HCT116 (cell line): ENCODE measurements at regions not wholly inside any gene's neighbourhood (a gene's known extent, or its start where the extent isn't known, plus 50 kb on each side); places are given as distances from the start of the nearest gene placed in this dataset.

ENCODE experiments used
- ATAC-seq: fragments of 200-7000 bp; cut with Tn5 transposase; 2 replicates; pipeline ENCODE4 v1.9.1; 2020; ENCODE audit warnings: mild to moderate bottlenecking, moderate library complexity
- BruUV-seq: library from RNA; stranded (reverse); fragments of 400-500 nt; replicated peaks from 2 replicates; lab custom pipeline; 2021; lab: Mats Ljungman, UMichigan
- CTCF ChIA-PET: fragments of 300-600 bp; sonication (Branson Sonifier 250); formaldehyde crosslinking; loops from one replicate; lab custom pipeline; 2021; ENCODE audit warnings: antibody characterized with exemption; lab: Charles Lee
- POLR2A ChIA-PET: fragments of 300-600, 350-600 bp; sonication (Branson Sonifier 250); formaldehyde crosslinking; loops from one replicate; lab custom pipeline; 2021; ENCODE audit warnings: antibody characterized with exemption; lab: Charles Lee
- RAD21 ChIA-PET, 2 experiments: fragments of 300-600 bp; sonication (Branson Sonifier 250); formaldehyde crosslinking; loops; one replicate each; lab custom pipeline; 2023; ENCODE audit warnings: low total read pairs in 2 of 2; ENCODE audit not compliant: uncharacterized antibody in 2 of 2, unreplicated experiment in 2 of 2, low non-redundant PET in 1 of 2; lab: Charles Lee
- DNase-seq: peaks from one replicate; pipeline ENCODE4 v3.0.0-alpha.2; 2010; ENCODE audit warnings: low read depth, low spot score
- H2AFZ ChIP-seq: fragments of 200-600 bp; shearing (Covaris generic), sonication (generic); 2 replicates; pipeline ENCODE4 v1.6.1; 2017; ENCODE audit warnings: low read depth, mixed run types, mixed read lengths, antibody characterized with exemption, low read length; ENCODE audit not compliant: poor library complexity, severe bottlenecking
- H3K27ac ChIP-seq: 2 replicates; pipeline ENCODE4 v1.5.1; 2012; ENCODE audit warnings: low read depth, low read length
- H3K27me3 ChIP-seq: fragments of 200-600 bp; sonication (generic); 2 replicates; pipeline ENCODE4 v1.6.1; 2016; ENCODE audit warnings: mixed run types, low read length, mixed read lengths; ENCODE audit not compliant: insufficient read depth
- H3K36me3 ChIP-seq, 2 experiments: fragments of 200-500 bp in 1 of 2; fragments of 200-600 bp in 1 of 2; sonication (Bioruptor generic) in 1 of 2; sonication (generic) in 1 of 2; 2 replicates each; pipeline versions ENCODE4 v1.5.1 to v1.6.1; 2014 to 2016; ENCODE audit warnings: low read length in 2 of 2, inconsistent platforms in 1 of 2, mixed read lengths in 1 of 2, mixed run types in 1 of 2; ENCODE audit not compliant: insufficient read depth in 2 of 2, control insufficient read depth in 1 of 2
- H3K4me1 ChIP-seq, 2 experiments: fragments of 200-600 bp in 1 of 2; sonication (generic) in 1 of 2; 2 replicates each; pipeline versions ENCODE4 v1.5.1 to v1.6.1; 2012 to 2017; ENCODE audit warnings: low read length in 2 of 2, inconsistent platforms in 1 of 2, mild to moderate bottlenecking in 1 of 2, mixed read lengths in 1 of 2, mixed run types in 1 of 2, moderate library complexity in 1 of 2; ENCODE audit not compliant: insufficient read depth in 2 of 2, control insufficient read depth in 1 of 2
- H3K4me2 ChIP-seq: fragments of 200-600 bp; sonication (generic); 2 replicates; pipeline ENCODE4 v1.6.1; 2017; ENCODE audit warnings: mixed run types, low read length, mixed read lengths
- H3K4me3 ChIP-seq, 2 experiments: fragments of 200-600 bp in 1 of 2; sonication (generic) in 1 of 2; replicated peaks in 1 of 2; 2 replicates each; pipeline ENCODE4 v1.5.1; 2011 to 2016; ENCODE audit warnings: low read length in 2 of 2, control low read depth in 1 of 2, low read depth in 1 of 2, mild to moderate bottlenecking in 1 of 2, mixed read lengths in 1 of 2, mixed run types in 1 of 2
- H3K79me2 ChIP-seq: fragments of 200-600 bp; sonication (generic); 2 replicates; pipeline ENCODE4 v1.6.1; 2017; ENCODE audit warnings: mild to moderate bottlenecking, mixed run types, low read length, moderate library complexity, mixed read lengths; ENCODE audit not compliant: insufficient read depth
- H3K9ac ChIP-seq: fragments of 200-600 bp; sonication (generic); 2 replicates; pipeline ENCODE4 v1.6.1; 2016; ENCODE audit warnings: low read length, mixed read lengths
- H3K9me2 ChIP-seq: fragments of 200-600 bp; sonication (generic), shearing (Covaris generic); 2 replicates; pipeline ENCODE4 v1.6.1; 2017; ENCODE audit warnings: mixed run types, mild to moderate bottlenecking, moderate library complexity; ENCODE audit not compliant: insufficient read depth
- H3K9me3 ChIP-seq, 2 experiments: fragments of 200-500 bp in 1 of 2; fragments of 200-600 bp in 1 of 2; sonication (Bioruptor generic) in 1 of 2; sonication (generic) in 1 of 2; 2 replicates each; pipeline ENCODE4 v1.6.1; 2014 to 2017; ENCODE audit warnings: low read length in 2 of 2, mixed read lengths in 2 of 2, inconsistent platforms in 1 of 2, low read depth in 1 of 2, mild to moderate bottlenecking in 1 of 2, mixed run types in 1 of 2, moderate library complexity in 1 of 2; ENCODE audit not compliant: control insufficient read depth in 1 of 2, insufficient read depth in 1 of 2
- H4K20me1 ChIP-seq: fragments of 200-600 bp; sonication (generic), shearing (Covaris generic); 2 replicates; pipeline ENCODE4 v1.6.1; 2017; ENCODE audit warnings: mixed run types, mild to moderate bottlenecking, moderate library complexity; ENCODE audit not compliant: insufficient read depth
- ATF3 ChIP-seq: IDR thresholded peaks from 2 replicates; pipeline ENCODE4 v1.6.1; 2012
- CBX3 ChIP-seq: IDR thresholded peaks from 2 replicates; pipeline ENCODE4 v1.6.1; 2012; ENCODE audit warnings: low read depth
- CEBPB ChIP-seq: IDR thresholded peaks from 2 replicates; pipeline ENCODE4 v1.6.1; 2012; ENCODE audit warnings: low read depth
- CTCF ChIP-seq, 3 experiments: fragments of 200-600 bp in 1 of 3; sonication (generic) in 1 of 3; IDR thresholded peaks in 2 of 3; conservative IDR thresholded peaks in 1 of 3; 2 replicates each; pipeline ENCODE4 v1.5.1; 2012 to 2017; ENCODE audit warnings: low read depth in 2 of 3, low read length in 2 of 3, antibody characterized with exemption in 1 of 3, borderline replicate concordance in 1 of 3, control low read depth in 1 of 3, mild to moderate bottlenecking in 1 of 3, mixed read lengths in 1 of 3, mixed run types in 1 of 3, moderate library complexity in 1 of 3; ENCODE audit not compliant: insufficient read depth in 1 of 3
- EGR1 ChIP-seq: IDR thresholded peaks from 2 replicates; pipeline ENCODE4 v1.6.1; 2012; ENCODE audit warnings: low read depth
- ELF1 ChIP-seq: IDR thresholded peaks from 2 replicates; pipeline ENCODE4 v1.6.1; 2012; ENCODE audit warnings: low read depth, borderline replicate concordance
- EZH2 ChIP-seq: fragments of 200-600 bp; sonication (generic); IDR thresholded peaks from 2 replicates; pipeline ENCODE4 v1.6.1; 2017; ENCODE audit warnings: antibody characterized with exemption, mixed run types
- FOSL1 ChIP-seq: IDR thresholded peaks from 2 replicates; pipeline ENCODE4 v1.6.1; 2012; ENCODE audit warnings: low read depth
- JUND ChIP-seq: IDR thresholded peaks from 2 replicates; pipeline ENCODE4 v1.6.1; 2012
- MAX ChIP-seq: IDR thresholded peaks from 2 replicates; pipeline ENCODE4 v1.6.1; 2012
- POLR2A ChIP-seq: IDR thresholded peaks from 2 replicates; pipeline ENCODE4 v1.7.0; 2011; ENCODE audit warnings: borderline replicate concordance; ENCODE audit not compliant: insufficient read depth, insufficient read length; ENCODE audit errors: extremely low read depth
- POLR2AphosphoS5 ChIP-seq: IDR thresholded peaks from 2 replicates; pipeline ENCODE4 v1.6.1; 2011; ENCODE audit warnings: mild to moderate bottlenecking, low read depth, low read length, moderate library complexity
- RAD21 ChIP-seq: IDR thresholded peaks from 2 replicates; pipeline ENCODE4 v1.6.1; 2012; ENCODE audit warnings: low read depth, mild to moderate bottlenecking
- REST ChIP-seq: IDR thresholded peaks from 2 replicates; pipeline ENCODE4 v1.6.1; 2012; ENCODE audit warnings: low read depth
- SIN3A ChIP-seq: IDR thresholded peaks from 2 replicates; pipeline ENCODE4 v1.6.1; 2012; ENCODE audit warnings: low read depth
- SP1 ChIP-seq: IDR thresholded peaks from 2 replicates; pipeline ENCODE4 v1.6.1; 2012; ENCODE audit warnings: low read depth
- TCF7L2 ChIP-seq: IDR thresholded peaks from 2 replicates; pipeline ENCODE4 v1.7.0; 2011; ENCODE audit warnings: borderline replicate concordance, inconsistent platforms; ENCODE audit not compliant: insufficient read depth, insufficient read length; ENCODE audit errors: extremely low read depth
- YY1 ChIP-seq: IDR thresholded peaks from 2 replicates; pipeline ENCODE4 v1.6.1; 2011; ENCODE audit warnings: low read length, low read depth, moderate library complexity, mild to moderate bottlenecking; ENCODE audit not compliant: insufficient replicate concordance; ENCODE audit errors: extremely low read depth
- ZBTB33 ChIP-seq: IDR thresholded peaks from 2 replicates; pipeline ENCODE4 v1.6.1; 2011; ENCODE audit warnings: mild to moderate bottlenecking, low read length, moderate library complexity; ENCODE audit not compliant: insufficient replicate concordance; ENCODE audit errors: extremely low read depth
- ZFX ChIP-seq: fragments of 450-650 bp; IDR thresholded peaks from 2 replicates; pipeline ENCODE4 v1.6.1; 2017
- intact Hi-C: fragments of 100-400 bp; cut with micrococcal nuclease; formaldehyde crosslinking; loops from 2 replicates; pipeline ENCODE4 v1.10.0; 2022

- no peak for TF ChIP-seq EZH2
- TF ChIP-seq CBX3, result no peak
- no peak for TF ChIP-seq POLR2A
- no peak for TF ChIP-seq POLR2AphosphoS5
- TF ChIP-seq ZBTB33, result no peak
- TF ChIP-seq CEBPB, result no peak
- TF ChIP-seq SP1, result no peak
- TF ChIP-seq JUND, result no peak
- no peak for TF ChIP-seq ELF1
- no peak for TF ChIP-seq FOSL1
- TF ChIP-seq ZFX, result no peak
- TF ChIP-seq YY1, result no peak
- no peak for TF ChIP-seq REST
- no peak for TF ChIP-seq MAX
- TF ChIP-seq EGR1, result no peak
- no peak for TF ChIP-seq CTCF (IDR thresholded peaks at IDR 0.05 in 2 of 3, conservative IDR thresholded peaks at IDR 0.05 in 1 of 3; ENCODE audit: borderline replicate concordance in 1 of 3, insufficient read depth in 1 of 3, low read depth in 2 of 3, low read length in 2 of 3)
- TF ChIP-seq RAD21, result no peak
- TF ChIP-seq ATF3, result no peak
- no peak for TF ChIP-seq SIN3A
- TF ChIP-seq TCF7L2, result no peak
- TF ChIP-seq, all 23 proteins: peak for 0
- H3K4me3 ChIP-seq, result no peak overlapping the region
- no peak overlapping the region for H3K9ac ChIP-seq
- no peak overlapping the region for H3K4me2 ChIP-seq
- no peaks in the 10 kb centered on the region for H3K4me1 ChIP-seq
- H3K36me3 ChIP-seq, result no peaks in the 10 kb centered on the region
- ChIA-PET CTCF (no interaction called here), POLR2A (no interaction called here), RAD21 (no interaction called here)
- ATAC-seq (no peak), DNase-seq (no peak)
- H3K79me2 ChIP-seq, result no peaks in the 10 kb centered on the region
- H2AFZ ChIP-seq, result no peak overlapping the region
- no peaks in the 10 kb centered on the region for H3K9me3 ChIP-seq
- intact Hi-C loops, result no loop called here
- no peaks in the 10 kb centered on the region for H4K20me1 ChIP-seq
- H3K9me2 ChIP-seq, result no peaks in the 10 kb centered on the region
- BruUV-seq, result no TSS peak
- H3K27me3 ChIP-seq, result no peaks in the 10 kb centered on the region
- H3K27ac ChIP-seq, result no peak overlapping the region
Observed at GRCh38 chr16:29310852-29311314, 95.6 kb downstream of the NPIPB11 start.
